ENCODE measurements at regions not wholly inside any gene's neighbourhood (a gene's known extent, or its start where the extent isn't known, plus 50 kb on each side); places are given as distances from the start of the nearest gene placed in this dataset.
A peak's percentile ranks its signal among the peaks of the same experiment; 100 is the strongest.

- peak; percentile 4 for DNase-seq
Measured at GRCh38 chr16:54506741-54507500, 220.3 kb upstream of the IRX3 start.

GRCh38 chr16:54506214-54506580 is 219.6 kb upstream of the IRX3 start:
- DNase-seq, result no peak

GRCh38 chr16:54505549-54506213 is 219.1 kb upstream of the IRX3 start:
- peak; percentile 38 for DNase-seq

- peak; percentile 26 for DNase-seq
Measured at GRCh38 chr16:54504372-54504771, 217.8 kb upstream of the IRX3 start.

GRCh38 chr16:54503856-54504219 is 217.3 kb upstream of the IRX3 start:
- DNase-seq, result peak; percentile 36

GRCh38 chr16:54503011-54503855 is 216.6 kb upstream of the IRX3 start:
- peak; percentile 84 for DNase-seq

GRCh38 chr16:54501797-54502196 is 215.2 kb upstream of the IRX3 start:
- DNase-seq, result no peak

- DNase-seq, result no peak
Measured at GRCh38 chr16:54493594-54493993, 207.0 kb upstream of the IRX3 start.

- DNase-seq, result no peak
Measured at GRCh38 chr16:54493061-54493460, 206.5 kb upstream of the IRX3 start.

GRCh38 chr16:54490112-54490488 is 203.5 kb upstream of the IRX3 start:
- no peak for DNase-seq

GRCh38 chr16:54489225-54490111 is 202.9 kb upstream of the IRX3 start:
- peak; percentile 41 for DNase-seq

GRCh38 chr16:54488729-54489128 is 202.1 kb upstream of the IRX3 start:
- DNase-seq, result no peak

- DNase-seq, result no peak
Measured at GRCh38 chr16:54487933-54488332, 201.3 kb upstream of the IRX3 start.

- no peak for DNase-seq
Measured at GRCh38 chr16:54484700-54485099, 198.1 kb upstream of the IRX3 start.

GRCh38 chr16:54482892-54483574 is 196.4 kb upstream of the IRX3 start:
- no peak for DNase-seq

- no peak for DNase-seq
Measured at GRCh38 chr16:54480429-54480828, 193.8 kb upstream of the IRX3 start.

GRCh38 chr16:54479546-54479945 is 193.0 kb upstream of the IRX3 start:
- no peak for DNase-seq

- no peak for DNase-seq
Measured at GRCh38 chr16:54477714-54478113, 191.1 kb upstream of the IRX3 start.

GRCh38 chr16:54475019-54475601 is 188.5 kb upstream of the IRX3 start:
- no peak for DNase-seq

GRCh38 chr16:54473226-54473993 is 186.8 kb upstream of the IRX3 start:
- DNase-seq, result no peak

- DNase-seq, result no peak
Measured at GRCh38 chr16:54467398-54467797, 180.8 kb upstream of the IRX3 start.
